GM23338 (cell line): ENCODE measurements at regions not wholly inside any gene's neighbourhood (a gene's known extent, or its start where the extent isn't known, plus 50 kb on each side); places are given as distances from the start of the nearest gene placed in this dataset.

Source experiments
- ATAC-seq: fragments of 200-7000 bp; cut with Tn5 transposase; 3 replicates; pipeline ENCODE4 v1.9.1; 2020
- DNase-seq: peaks from one replicate; pipeline ENCODE4 v3.0.0-alpha.2; 2015; ENCODE audit warnings: low spot score
- H2AFZ ChIP-seq: fragments of 200-600 bp; sonication (generic); 2 replicates; pipeline ENCODE4 v1.8.0; 2016; ENCODE audit warnings: antibody characterized with exemption, mild to moderate bottlenecking, moderate library complexity
- H3F3A ChIP-seq: fragments of 200-600 bp; sonication (generic); replicated peaks from 2 replicates; pipeline ENCODE4 v1.8.0; 2017; ENCODE audit warnings: antibody characterized with exemption, mixed run types, low read depth
- H3K27ac ChIP-seq: fragments of 200-600 bp; sonication (generic); 2 replicates; pipeline ENCODE4 v1.6.1; 2016; ENCODE audit warnings: low read depth
- H3K27me3 ChIP-seq: fragments of 200-600 bp; sonication (generic); 2 replicates; pipeline ENCODE4 v1.8.0; 2016; ENCODE audit warnings: mild to moderate bottlenecking, mixed run types, moderate library complexity; ENCODE audit not compliant: insufficient read depth
- H3K36me3 ChIP-seq: fragments of 200-600 bp; sonication (generic); 2 replicates; pipeline ENCODE4 v1.8.0; 2016; ENCODE audit warnings: mild to moderate bottlenecking; ENCODE audit not compliant: insufficient read depth
- H3K4me1 ChIP-seq: fragments of 200-600 bp; sonication (generic); 2 replicates; pipeline ENCODE4 v1.8.0; 2016; ENCODE audit warnings: mild to moderate bottlenecking, moderate library complexity; ENCODE audit not compliant: insufficient read depth
- H3K4me2 ChIP-seq: fragments of 200-600 bp; sonication (generic); 2 replicates; pipeline ENCODE4 v1.7.1; 2017; ENCODE audit warnings: mixed run types
- H3K4me3 ChIP-seq: fragments of 200-600 bp; sonication (generic); 2 replicates; pipeline ENCODE4 v1.6.1; 2016; ENCODE audit warnings: mixed run types
- H3K79me2 ChIP-seq: fragments of 200-600 bp; sonication (generic); replicated peaks from 2 replicates; pipeline ENCODE4 v1.8.0; 2017; ENCODE audit warnings: mild to moderate bottlenecking; ENCODE audit not compliant: insufficient read depth
- H3K9me2 ChIP-seq: fragments of 200-600 bp; sonication (generic); 2 replicates; pipeline ENCODE4 v1.8.0; 2017; ENCODE audit not compliant: insufficient read depth
- H4K20me1 ChIP-seq: fragments of 200-600 bp; sonication (generic); replicated peaks from 2 replicates; pipeline ENCODE4 v1.8.0; 2017; ENCODE audit warnings: mild to moderate bottlenecking; ENCODE audit not compliant: insufficient read depth
- H3K27ac Mint-ChIP-seq: 2 replicates; pipeline ENCODE4 v1.8.0; 2020; ENCODE audit warnings: inconsistent platforms, mild to moderate bottlenecking, moderate library complexity, mixed read lengths
- H3K27me3 Mint-ChIP-seq: 3 replicates; pipeline ENCODE4 v1.8.0; 2022; ENCODE audit warnings: low read depth, mild to moderate bottlenecking, moderate library complexity, mixed read lengths, inconsistent platforms; ENCODE audit not compliant: insufficient read depth, poor library complexity
- H3K36me3 Mint-ChIP-seq: 3 replicates; pipeline ENCODE4 v1.8.0; 2021; ENCODE audit warnings: low read depth, mild to moderate bottlenecking, inconsistent platforms, moderate library complexity, mixed read lengths
- H3K4me1 Mint-ChIP-seq: 3 replicates; pipeline ENCODE4 v1.8.0; 2020; ENCODE audit warnings: mild to moderate bottlenecking, inconsistent platforms, mixed read lengths
- H3K4me3 Mint-ChIP-seq: 3 replicates; pipeline ENCODE4 v1.8.0; 2021; ENCODE audit warnings: moderate library complexity, mild to moderate bottlenecking, inconsistent platforms, mixed read lengths
- H3K9me3 Mint-ChIP-seq: 3 replicates; pipeline ENCODE4 v1.8.0; 2020; ENCODE audit warnings: moderate library complexity, mild to moderate bottlenecking, inconsistent platforms, mixed read lengths
- CREB1 ChIP-seq: fragments of 250-450 bp; sonication (Bioruptor Pico); IDR thresholded peaks from 2 replicates; pipeline ENCODE4 v1.5.0; 2020; ENCODE audit warnings: low read depth, mild to moderate bottlenecking, moderate library complexity
- EZH2phosphoT487 ChIP-seq: fragments of 200-600 bp; sonication (generic); IDR thresholded peaks from one replicate; pipeline ENCODE4 v1.8.1; 2018; ENCODE audit warnings: antibody characterized with exemption; ENCODE audit not compliant: unreplicated experiment
- REST ChIP-seq: IDR thresholded peaks from one replicate; pipeline ENCODE4 v1.6.1; 2018; ENCODE audit warnings: antibody characterized with exemption; ENCODE audit not compliant: unreplicated experiment
- STAT1 ChIP-seq: IDR thresholded peaks from one replicate; pipeline ENCODE4 v1.6.1; 2016; ENCODE audit warnings: antibody characterized with exemption; ENCODE audit not compliant: unreplicated experiment
- ZNF331 ChIP-seq: fragments of 250-450 bp; sonication (Bioruptor Pico); IDR thresholded peaks from 2 replicates; pipeline ENCODE4 v1.5.0; 2020; ENCODE audit warnings: low read depth, mild to moderate bottlenecking, moderate library complexity
- TF ChIP-seq, protein P1 (sequence below): IDR thresholded peaks from 2 replicates; pipeline ENCODE4 v1.6.1; 2016; ENCODE audit warnings: antibody characterized with exemption

DNA sequence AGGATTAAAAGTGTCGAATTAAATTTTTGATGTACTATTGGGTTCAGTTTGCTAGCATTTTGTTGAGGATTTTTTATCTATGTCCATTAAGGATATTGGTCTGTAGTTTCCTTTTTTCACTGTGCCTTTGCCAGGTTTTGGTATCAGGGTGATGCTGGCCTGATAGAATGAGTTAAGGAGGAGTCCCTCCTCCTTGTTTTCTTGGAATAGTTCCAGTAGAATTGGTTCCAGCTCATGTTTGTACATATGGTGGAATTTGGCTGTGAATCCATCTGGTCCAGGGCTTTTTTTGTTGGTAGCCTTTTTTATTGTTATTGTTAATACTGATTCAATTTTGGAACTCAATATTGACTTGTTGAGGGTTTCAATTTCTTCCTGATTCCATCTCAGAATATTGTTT, 141.8 kb downstream of the SIM1 start:
- H3K9me3 Mint-ChIP-seq: no peaks in the 10 kb centered on the region
- Histone ChIP-seq H3K4me2 (no peak overlapping the region), H3F3A (no peaks in the 10 kb centered on the region)

DNA sequence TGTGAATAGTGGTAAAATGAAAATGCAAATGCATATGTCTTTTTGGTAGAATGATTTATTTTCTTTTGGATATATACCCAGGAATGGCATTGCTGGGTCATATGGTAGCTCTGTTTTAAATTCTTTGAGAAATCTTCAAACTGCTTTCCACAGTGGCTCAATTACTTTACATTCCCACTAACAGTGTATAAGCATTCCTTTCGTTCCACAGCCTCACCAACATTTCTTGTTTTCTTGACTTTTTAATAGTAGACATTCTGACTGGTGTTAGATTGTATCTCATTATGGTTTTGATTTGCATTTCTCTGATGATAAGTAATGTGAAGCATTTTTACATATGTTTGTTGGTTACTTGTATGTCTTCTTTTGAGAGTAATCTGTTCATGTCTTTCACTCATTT, 144.0 kb downstream of the SIM1 start:
- Mint-ChIP-seq H3K4me3 (no peak overlapping the region), H3K9me3 (no peaks in the 10 kb centered on the region), H3K27ac (no peak overlapping the region), H3K4me1 (no peaks in the 10 kb centered on the region), H3K36me3 (no peaks in the 10 kb centered on the region), H3K27me3 (no peaks in the 10 kb centered on the region)
- Histone ChIP-seq H3K4me1 (no peaks in the 10 kb centered on the region), H3K9me2 (no peaks in the 10 kb centered on the region), H3K27me3 (no peaks in the 10 kb centered on the region), H4K20me1 (no peaks in the 10 kb centered on the region), H2AFZ (no peak overlapping the region), H3K79me2 (no peaks in the 10 kb centered on the region), H3K4me3 (no peak overlapping the region), H3F3A (no peaks in the 10 kb centered on the region), H3K4me2 (no peak overlapping the region), H3K27ac (no peak overlapping the region), H3K36me3 (no peaks in the 10 kb centered on the region)
- no peak for ATAC-seq
- DNase-seq: no peak
- TF ChIP-seq REST: no peak
- TF ChIP-seq EZH2phosphoT487: no peak

More for the DNA sequence above, 141.8 kb downstream of the SIM1 start:
- TF ChIP-seq CREB1 (CRISPR knock-in tag): no peak
- no peak for TF ChIP-seq ZNF331 (CRISPR knock-in tag)
- TF ChIP-seq EZH2phosphoT487: no peak
- TF ChIP-seq, protein P1, sequence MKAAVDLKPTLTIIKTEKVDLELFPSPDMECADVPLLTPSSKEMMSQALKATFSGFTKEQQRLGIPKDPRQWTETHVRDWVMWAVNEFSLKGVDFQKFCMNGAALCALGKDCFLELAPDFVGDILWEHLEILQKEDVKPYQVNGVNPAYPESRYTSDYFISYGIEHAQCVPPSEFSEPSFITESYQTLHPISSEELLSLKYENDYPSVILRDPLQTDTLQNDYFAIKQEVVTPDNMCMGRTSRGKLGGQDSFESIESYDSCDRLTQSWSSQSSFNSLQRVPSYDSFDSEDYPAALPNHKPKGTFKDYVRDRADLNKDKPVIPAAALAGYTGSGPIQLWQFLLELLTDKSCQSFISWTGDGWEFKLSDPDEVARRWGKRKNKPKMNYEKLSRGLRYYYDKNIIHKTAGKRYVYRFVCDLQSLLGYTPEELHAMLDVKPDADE: no peak
- TF ChIP-seq REST: no peak
- no peak for TF ChIP-seq STAT1
- Histone ChIP-seq H3K27ac (no peak overlapping the region), H3K4me3 (no peak overlapping the region), H3K9me2 (no peaks in the 10 kb centered on the region), H3K36me3 (no peaks in the 10 kb centered on the region), H4K20me1 (no peaks in the 10 kb centered on the region), H2AFZ (no peak overlapping the region), H3K27me3 (no peaks in the 10 kb centered on the region), H3K79me2 (no peaks in the 10 kb centered on the region), H3K4me1 (no peaks in the 10 kb centered on the region)
- Mint-ChIP-seq H3K27me3 (no peaks in the 10 kb centered on the region), H3K4me1 (no peaks in the 10 kb centered on the region), H3K36me3 (no peaks in the 10 kb centered on the region), H3K27ac (no peak overlapping the region), H3K4me3 (no peak overlapping the region)
- DNase-seq: no peak
- ATAC-seq: no peak
